A673 (cell line): ENCODE measurements at regions not wholly inside any gene's neighbourhood (a gene's known extent, or its start where the extent isn't known, plus 50 kb on each side); places are given as distances from the start of the nearest gene placed in this dataset.
"Not testable (repeated sequence)": the region's sequence is repeated elsewhere in the genome, so short reads cannot be mapped to it uniquely, and the experiment has no call there.

Experiments
- EZH2 ChIP-seq: fragments of 200-600 bp; sonication (generic); IDR thresholded peaks from 2 replicates; pipeline ENCODE4 v1.6.1; 2017; ENCODE audit warnings: borderline replicate concordance, low read depth, mild to moderate bottlenecking, mixed read lengths, antibody characterized with exemption, low read length; ENCODE audit not compliant: poor library complexity, severe bottlenecking
- TF ChIP-seq, protein P1 (sequence below): fragments of 300-800, 200-600 bp; sonication (generic); conservative IDR thresholded peaks from 2 replicates; pipeline ENCODE4 v1.5.1; 2017; ENCODE audit warnings: low read depth, mild to moderate bottlenecking, antibody characterized with exemption, low read length, moderate library complexity, mixed read lengths

GRCh38 chr2:87608377-87609166, 139.3 kb upstream of the PLGLB2 start:
- TF ChIP-seq, protein P1, sequence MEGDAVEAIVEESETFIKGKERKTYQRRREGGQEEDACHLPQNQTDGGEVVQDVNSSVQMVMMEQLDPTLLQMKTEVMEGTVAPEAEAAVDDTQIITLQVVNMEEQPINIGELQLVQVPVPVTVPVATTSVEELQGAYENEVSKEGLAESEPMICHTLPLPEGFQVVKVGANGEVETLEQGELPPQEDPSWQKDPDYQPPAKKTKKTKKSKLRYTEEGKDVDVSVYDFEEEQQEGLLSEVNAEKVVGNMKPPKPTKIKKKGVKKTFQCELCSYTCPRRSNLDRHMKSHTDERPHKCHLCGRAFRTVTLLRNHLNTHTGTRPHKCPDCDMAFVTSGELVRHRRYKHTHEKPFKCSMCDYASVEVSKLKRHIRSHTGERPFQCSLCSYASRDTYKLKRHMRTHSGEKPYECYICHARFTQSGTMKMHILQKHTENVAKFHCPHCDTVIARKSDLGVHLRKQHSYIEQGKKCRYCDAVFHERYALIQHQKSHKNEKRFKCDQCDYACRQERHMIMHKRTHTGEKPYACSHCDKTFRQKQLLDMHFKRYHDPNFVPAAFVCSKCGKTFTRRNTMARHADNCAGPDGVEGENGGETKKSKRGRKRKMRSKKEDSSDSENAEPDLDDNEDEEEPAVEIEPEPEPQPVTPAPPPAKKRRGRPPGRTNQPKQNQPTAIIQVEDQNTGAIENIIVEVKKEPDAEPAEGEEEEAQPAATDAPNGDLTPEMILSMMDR, result not testable (repeated sequence)
- not testable (repeated sequence) for TF ChIP-seq EZH2
